ENCODE measurements at regions not wholly inside any gene's neighbourhood (a gene's known extent, or its start where the extent isn't known, plus 50 kb on each side); places are given as distances from the start of the nearest gene placed in this dataset.

GRCh38 chr6:15065261-15065989, 180.4 kb upstream of the JARID2 start:
- ChIA-PET CTCF (no interaction called here), POLR2A (no interaction called here)
- intact Hi-C loops (cut with micrococcal nuclease): no loop called here
- Histone ChIP-seq H3K9me3 (ENCODE audit: control insufficient read depth in 2 of 3, low read length in 3 of 3) (no peaks in the 10 kb centered on the region), H3K4me3 (ENCODE audit: low read length) (no peak overlapping the region), H3K36me3 (ENCODE audit: control insufficient read depth in 2 of 3, insufficient read depth in 3 of 3, low read length in 3 of 3) (no peaks in the 10 kb centered on the region), H3K27me3 (ENCODE audit: control insufficient read depth in 2 of 2, insufficient read depth in 2 of 2, low read length in 2 of 2) (no peaks in the 10 kb centered on the region), H3K4me1 (ENCODE audit: control insufficient read depth in 2 of 2, insufficient read depth in 2 of 2, low read length in 2 of 2) (no peaks in the 10 kb centered on the region), H3K27ac (ENCODE audit: low read depth, low read length) (no peak overlapping the region)
- Mint-ChIP-seq H3K27ac (no peak overlapping the region), H3K4me1 (peaks cover 0 to 7% (median 0%) of the 10 kb centered on the region in 7 donors), H3K36me3 (peaks cover 0 to 5% (median 0%) of the 10 kb centered on the region in 5 donors), H3K9me3 (peaks cover 0 to 7% (median 0%) of the 10 kb centered on the region in 11 donors), H3K27me3 (no peaks in the 10 kb centered on the region), H3K4me3 (no peak overlapping the region)
- DNase-seq (no peak), ATAC-seq (no peak)

DNA sequence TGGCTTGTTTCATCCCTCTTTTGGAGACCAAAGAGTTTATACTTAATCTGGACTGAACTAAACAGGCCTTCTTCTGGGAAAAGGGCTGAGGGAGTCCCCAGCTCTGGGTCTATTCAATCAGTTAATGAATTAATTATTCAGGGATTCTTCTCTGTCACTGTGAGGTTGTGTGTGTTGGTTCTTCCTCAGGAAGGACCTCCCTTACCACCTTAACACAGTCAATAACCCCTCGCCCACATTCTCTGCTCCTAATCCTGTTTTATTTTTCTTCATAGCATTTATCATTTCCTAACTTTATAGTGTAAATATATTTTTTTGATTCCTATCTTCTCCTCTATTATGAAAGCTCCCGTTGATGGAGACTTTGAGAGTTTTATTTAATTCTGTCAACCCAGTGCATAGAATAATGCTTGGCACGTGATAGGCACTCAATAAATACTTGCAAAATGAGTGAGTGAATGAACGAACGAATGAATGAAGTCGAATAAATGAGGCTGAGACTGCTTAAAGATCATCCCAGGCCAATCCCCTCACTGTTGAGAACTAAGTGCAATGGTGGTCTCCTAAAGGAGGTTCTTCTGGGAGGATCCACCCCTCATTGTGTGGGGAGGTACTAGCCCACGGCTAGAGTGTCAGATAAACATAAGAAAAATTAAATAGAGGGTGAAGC, 179.6 kb upstream of the JARID2 start:
- ChIA-PET CTCF (no interaction called here), POLR2A (no interaction called here)
- DNase-seq (no peak), ATAC-seq (no peak)
- H3K9me3 Mint-ChIP-seq: peaks cover 0 to 9% (median 0%) of the 10 kb centered on the region in 11 donors
- Histone ChIP-seq H3K4me1 (ENCODE audit: control insufficient read depth in 2 of 2, insufficient read depth in 2 of 2, low read length in 2 of 2) (no peaks in the 10 kb centered on the region), H3K27me3 (ENCODE audit: control insufficient read depth in 2 of 2, insufficient read depth in 2 of 2, low read length in 2 of 2) (no peaks in the 10 kb centered on the region), H3K4me3 (ENCODE audit: low read length) (no peak overlapping the region), H3K36me3 (ENCODE audit: control insufficient read depth in 2 of 3, insufficient read depth in 3 of 3, low read length in 3 of 3) (no peaks in the 10 kb centered on the region), H3K9me3 (ENCODE audit: control insufficient read depth in 2 of 3, low read length in 3 of 3) (no peaks in the 10 kb centered on the region), H3K27ac (ENCODE audit: low read depth, low read length) (no peak overlapping the region)
- no peaks in the 10 kb centered on the region for H3K27me3 Mint-ChIP-seq
- peaks cover 0 to 6% (median 0%) of the 10 kb centered on the region in 5 donors for H3K36me3 Mint-ChIP-seq
- peaks cover 0 to 7% (median 0%) of the 10 kb centered on the region in 7 donors for H3K4me1 Mint-ChIP-seq
- no peak overlapping the region for H3K27ac Mint-ChIP-seq
- no peak overlapping the region for H3K4me3 Mint-ChIP-seq
- intact Hi-C loops (cut with micrococcal nuclease): no loop called here

GRCh38 chr6:15073344-15073789, 172.5 kb upstream of the JARID2 start:
- H3K27ac Mint-ChIP-seq: no peak overlapping the region
- H3K4me1 Mint-ChIP-seq: peaks cover 0 to 6% (median 0%) of the 10 kb centered on the region in 7 donors
- Histone ChIP-seq H3K9me3 (ENCODE audit: control insufficient read depth in 2 of 3, low read length in 3 of 3) (no peaks in the 10 kb centered on the region), H3K4me3 (ENCODE audit: low read length) (no peak overlapping the region), H3K4me1 (ENCODE audit: control insufficient read depth in 2 of 2, insufficient read depth in 2 of 2, low read length in 2 of 2) (no peaks in the 10 kb centered on the region), H3K27ac (ENCODE audit: low read depth, low read length) (no peak overlapping the region), H3K36me3 (ENCODE audit: control insufficient read depth in 2 of 3, insufficient read depth in 3 of 3, low read length in 3 of 3) (no peaks in the 10 kb centered on the region), H3K27me3 (ENCODE audit: control insufficient read depth in 2 of 2, insufficient read depth in 2 of 2, low read length in 2 of 2) (no peaks in the 10 kb centered on the region)
- ChIA-PET POLR2A (no interaction called here), CTCF (no interaction called here)
- peaks cover 0 to 4% (median 0%) of the 10 kb centered on the region in 5 donors for H3K36me3 Mint-ChIP-seq
- H3K27me3 Mint-ChIP-seq: no peaks in the 10 kb centered on the region
- ATAC-seq (no peak), DNase-seq (no peak)
- no peak overlapping the region for H3K4me3 Mint-ChIP-seq
- intact Hi-C loops (cut with micrococcal nuclease): no loop called here
- peaks cover 0 to 6% (median 0%) of the 10 kb centered on the region in 11 donors for H3K9me3 Mint-ChIP-seq

GRCh38 chr6:15073883-15074465, 171.9 kb upstream of the JARID2 start:
- Histone ChIP-seq H3K27me3 (ENCODE audit: control insufficient read depth in 2 of 2, insufficient read depth in 2 of 2, low read length in 2 of 2) (no peaks in the 10 kb centered on the region), H3K4me3 (ENCODE audit: low read length) (no peak overlapping the region), H3K9me3 (ENCODE audit: control insufficient read depth in 2 of 3, low read length in 3 of 3) (no peaks in the 10 kb centered on the region), H3K27ac (ENCODE audit: low read depth, low read length) (no peak overlapping the region), H3K36me3 (ENCODE audit: control insufficient read depth in 2 of 3, insufficient read depth in 3 of 3, low read length in 3 of 3) (no peaks in the 10 kb centered on the region), H3K4me1 (ENCODE audit: control insufficient read depth in 2 of 2, insufficient read depth in 2 of 2, low read length in 2 of 2) (no peaks in the 10 kb centered on the region)
- Mint-ChIP-seq H3K36me3 (peaks cover 0 to 4% (median 0%) of the 10 kb centered on the region in 5 donors), H3K4me3 (no peak overlapping the region), H3K27ac (no peak overlapping the region), H3K4me1 (peaks cover 0 to 6% (median 0%) of the 10 kb centered on the region in 7 donors), H3K27me3 (no peaks in the 10 kb centered on the region), H3K9me3 (peaks cover 0 to 6% (median 0%) of the 10 kb centered on the region in 11 donors)
- DNase-seq (no peak), ATAC-seq (no peak)
- POLR2A ChIA-PET: no interaction called here
- CTCF ChIA-PET: no interaction called here
- intact Hi-C loops (cut with micrococcal nuclease): no loop called here

- ChIA-PET POLR2A (no interaction called here), CTCF (no interaction called here)
- Histone ChIP-seq H3K4me3 (ENCODE audit: low read length) (no peak overlapping the region), H3K36me3 (ENCODE audit: control insufficient read depth in 2 of 3, insufficient read depth in 3 of 3, low read length in 3 of 3) (no peaks in the 10 kb centered on the region), H3K4me1 (ENCODE audit: control insufficient read depth in 2 of 2, insufficient read depth in 2 of 2, low read length in 2 of 2) (no peaks in the 10 kb centered on the region), H3K27ac (ENCODE audit: low read depth, low read length) (no peak overlapping the region), H3K9me3 (ENCODE audit: control insufficient read depth in 2 of 3, low read length in 3 of 3) (no peaks in the 10 kb centered on the region), H3K27me3 (ENCODE audit: control insufficient read depth in 2 of 2, insufficient read depth in 2 of 2, low read length in 2 of 2) (no peaks in the 10 kb centered on the region)
- no peak overlapping the region for H3K27ac Mint-ChIP-seq
- H3K27me3 Mint-ChIP-seq: no peaks in the 10 kb centered on the region
- intact Hi-C loops (cut with micrococcal nuclease): no loop called here
- H3K36me3 Mint-ChIP-seq: peaks cover 0 to 4% (median 0%) of the 10 kb centered on the region in 5 donors
- peaks cover 0 to 6% (median 0%) of the 10 kb centered on the region in 11 donors for H3K9me3 Mint-ChIP-seq
- peaks cover 0 to 6% (median 0%) of the 10 kb centered on the region in 7 donors for H3K4me1 Mint-ChIP-seq
- H3K4me3 Mint-ChIP-seq: no peak overlapping the region
- DNase-seq: no peak
- ATAC-seq: no peak
Observed at GRCh38 chr6:15074806-15075205, 171.1 kb upstream of the JARID2 start.

DNA sequence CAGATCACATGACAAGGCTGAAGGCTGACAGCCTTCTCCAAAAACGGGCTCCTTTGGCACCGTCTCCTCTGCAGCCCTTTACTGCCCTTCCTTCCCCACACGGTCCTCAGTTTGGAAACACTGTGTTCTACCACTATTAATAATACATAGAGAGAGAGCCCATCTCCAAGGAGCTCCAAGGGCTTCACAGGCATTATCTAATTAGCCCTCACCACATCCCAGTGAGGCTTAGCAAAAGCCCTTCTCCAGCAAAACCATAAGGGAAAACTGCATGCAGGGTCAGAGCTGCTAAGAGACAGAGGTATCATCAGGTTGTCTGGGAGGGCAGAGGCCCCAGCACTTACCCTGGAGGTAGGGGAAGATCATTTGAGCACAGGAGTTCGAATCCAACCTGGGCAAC, 169.3 kb upstream of the JARID2 start:
- no peaks in the 10 kb centered on the region for H3K27me3 Mint-ChIP-seq
- H3K36me3 Mint-ChIP-seq: no peaks in the 10 kb centered on the region
- ChIA-PET CTCF (no interaction called here), POLR2A (no interaction called here)
- H3K9me3 ChIP-seq (ENCODE audit: control insufficient read depth in 2 of 3, low read length in 3 of 3): no peaks in the 10 kb centered on the region
- DNase-seq (no peak), ATAC-seq (no peak)
- no peak overlapping the region for H3K4me3 ChIP-seq (ENCODE audit: low read length)
- no peaks in the 10 kb centered on the region for H3K27me3 ChIP-seq (ENCODE audit: control insufficient read depth in 2 of 2, insufficient read depth in 2 of 2, low read length in 2 of 2)
- H3K27ac ChIP-seq (ENCODE audit: low read depth, low read length): no peak overlapping the region
- H3K4me1 ChIP-seq (ENCODE audit: control insufficient read depth in 2 of 2, insufficient read depth in 2 of 2, low read length in 2 of 2): no peaks in the 10 kb centered on the region
- no peaks in the 10 kb centered on the region for H3K9me3 Mint-ChIP-seq
- intact Hi-C loops (cut with micrococcal nuclease): no loop called here
- H3K36me3 ChIP-seq (ENCODE audit: control insufficient read depth in 2 of 3, insufficient read depth in 3 of 3, low read length in 3 of 3): no peaks in the 10 kb centered on the region
- no peak overlapping the region for H3K4me3 Mint-ChIP-seq
- peaks cover 0 to 6% (median 0%) of the 10 kb centered on the region in 7 donors for H3K4me1 Mint-ChIP-seq
- no peak overlapping the region for H3K27ac Mint-ChIP-seq

All from naive thymus-derived CD4-positive, alpha-beta T cell (primary cell).